ENCODE measurements at regions not wholly inside any gene's neighbourhood (a gene's known extent, or its start where the extent isn't known, plus 50 kb on each side); places are given as distances from the start of the nearest gene placed in this dataset.
A peak's percentile ranks its signal among the peaks of the same experiment; 100 is the strongest.
"Not testable (repeated sequence)": the region's sequence is repeated elsewhere in the genome, so short reads cannot be mapped to it uniquely, and the experiment has no call there.

DNA sequence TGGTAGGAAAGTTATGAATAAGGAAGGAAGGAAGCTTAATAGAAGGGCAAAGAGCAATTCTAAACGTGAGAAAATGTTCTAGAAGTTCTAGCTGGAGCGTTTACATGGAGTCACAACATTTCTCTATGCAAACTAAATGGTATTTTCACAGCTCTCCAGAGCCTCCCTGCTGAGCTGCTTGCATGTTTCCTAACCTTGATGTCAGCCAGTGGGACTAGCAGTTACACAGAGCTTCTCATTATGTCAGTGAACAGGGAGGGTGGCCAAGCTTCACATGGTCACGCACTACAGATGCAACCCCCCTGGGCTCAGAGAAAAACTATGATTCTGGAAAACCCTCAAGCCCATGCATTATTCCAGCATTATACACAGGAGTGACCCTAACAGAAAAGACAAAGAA, 153.4 kb upstream of the CCDC150 start:
- no peak for DNase-seq (ENCODE audit: low read depth)

DNA sequence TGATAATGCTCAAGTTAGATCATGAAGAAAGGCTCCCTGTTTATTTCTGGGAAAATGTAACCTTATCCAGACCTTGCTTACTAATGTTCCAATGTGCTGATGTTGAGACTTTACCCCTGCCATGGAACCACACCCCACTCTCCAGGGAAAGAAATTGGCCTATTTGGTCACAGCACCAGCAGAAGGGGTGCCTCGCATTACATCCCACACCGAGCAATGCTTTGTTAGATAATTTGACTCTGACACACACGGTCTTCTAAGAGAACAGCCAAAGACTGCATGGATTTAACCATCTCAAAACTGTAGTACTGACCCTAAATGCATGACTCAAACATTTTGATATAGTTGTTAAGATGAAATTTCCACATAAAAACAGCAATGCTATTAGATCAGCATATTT, 152.1 kb upstream of the CCDC150 start:
- DNase-seq (ENCODE audit: low read depth), result no peak

- no peak for DNase-seq (ENCODE audit: low read depth)
Observed at GRCh38 chr2:196489371-196489770, 150.1 kb upstream of the CCDC150 start.

DNA sequence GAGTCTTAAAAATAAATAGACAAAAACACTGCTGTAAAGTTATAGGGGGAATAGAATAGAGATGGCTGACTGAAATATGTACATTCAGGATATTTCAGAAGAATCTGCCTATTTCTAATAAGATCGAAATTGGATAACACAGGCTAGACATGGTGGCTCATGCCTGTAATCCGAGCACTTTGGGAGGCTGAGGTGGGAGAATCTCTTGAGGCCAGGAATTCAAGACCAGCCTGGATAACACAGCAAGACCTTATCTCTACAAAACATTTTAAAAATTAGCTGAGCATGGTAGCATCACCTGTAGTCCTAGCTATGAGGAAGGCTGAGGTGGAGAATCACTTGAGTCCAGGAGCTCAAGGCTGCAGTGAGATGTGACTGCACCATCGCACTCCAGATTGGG, 146.6 kb upstream of the CCDC150 start:
- no peak for DNase-seq (ENCODE audit: low read depth)

DNA sequence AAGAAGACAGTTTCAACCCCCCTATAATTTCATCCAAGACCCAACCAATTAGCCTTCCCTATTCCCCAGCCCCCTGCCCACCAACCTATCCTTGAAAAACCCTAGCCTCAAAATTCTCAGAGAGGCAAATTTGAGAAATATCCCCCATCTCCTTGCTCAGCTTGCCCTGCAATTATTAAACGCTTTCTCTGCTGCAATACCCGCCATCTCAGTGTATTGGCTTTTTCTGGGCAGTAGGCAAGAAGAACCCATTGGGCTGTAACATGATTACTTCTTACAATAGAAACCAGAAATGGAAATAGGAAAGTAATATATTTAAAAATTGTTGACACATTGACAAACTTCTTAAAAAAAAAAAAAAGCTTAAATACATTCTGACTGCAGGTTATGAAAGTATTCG, 140.6 kb upstream of the CCDC150 start:
- no peak for DNase-seq (ENCODE audit: low read depth)

GRCh38 chr2:196499686-196500085, 139.8 kb upstream of the CCDC150 start:
- no peak for DNase-seq (ENCODE audit: low read depth)

- DNase-seq (ENCODE audit: low read depth), result peak; percentile 38
Observed at GRCh38 chr2:196500686-196501431, 138.7 kb upstream of the CCDC150 start.

DNA sequence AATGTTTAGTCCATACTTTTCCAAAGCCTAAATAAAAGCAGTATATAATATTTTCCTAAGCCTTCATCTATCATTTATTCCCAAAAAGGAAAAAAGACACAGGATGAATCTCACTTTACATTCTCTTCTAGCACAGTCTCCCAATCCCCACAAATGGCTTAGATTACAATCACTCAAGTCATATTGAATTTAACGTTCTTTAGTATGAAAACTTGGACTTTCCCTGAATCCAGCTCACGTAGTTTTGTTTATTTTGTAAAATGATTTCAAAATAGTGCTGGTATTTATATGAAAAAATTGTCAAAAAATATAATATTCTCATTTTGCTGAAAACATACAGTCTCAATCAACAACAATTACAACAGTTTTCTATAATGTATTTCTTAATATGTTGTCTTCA, 137.7 kb upstream of the CCDC150 start:
- no peak for DNase-seq (ENCODE audit: low read depth)

DNA sequence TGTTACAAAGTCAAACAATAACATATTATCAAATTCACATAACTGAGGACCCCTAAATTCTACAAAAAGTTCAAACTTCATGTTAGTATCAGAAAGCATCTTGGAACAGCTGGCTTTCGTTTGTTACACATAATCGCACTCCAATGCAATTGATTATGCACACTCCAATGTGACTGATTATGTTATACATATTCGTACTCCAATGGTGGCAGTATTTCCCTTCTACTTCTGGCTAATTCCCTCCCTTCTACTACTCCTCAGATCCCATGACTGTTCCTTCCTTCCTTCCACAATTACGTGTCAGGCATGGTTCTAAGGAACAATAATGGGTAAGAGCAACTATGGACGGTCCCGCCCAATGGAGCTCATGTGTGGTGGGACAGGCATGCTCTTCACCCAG, 137.1 kb upstream of the CCDC150 start:
- DNase-seq (ENCODE audit: low read depth), result no peak

DNA sequence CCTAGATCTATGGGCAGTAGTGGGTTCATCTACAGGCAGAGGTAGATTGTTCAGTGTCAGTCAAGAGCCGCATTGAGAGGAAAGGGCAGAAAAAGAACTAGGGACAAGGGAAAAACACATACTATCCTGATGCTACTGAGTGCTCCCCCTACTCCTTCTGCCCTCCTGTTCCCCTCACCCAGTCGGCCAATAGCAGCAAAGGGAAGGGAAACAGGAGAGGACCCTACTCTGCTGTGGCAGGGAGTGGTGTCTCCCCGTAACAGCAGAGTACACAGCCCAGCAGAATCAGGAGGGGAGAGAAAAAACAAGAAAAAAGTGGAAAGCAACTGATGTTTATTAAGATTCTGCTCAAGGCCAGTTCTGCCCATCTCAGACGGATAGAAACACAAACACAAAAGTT, 136.1 kb upstream of the CCDC150 start:
- DNase-seq (ENCODE audit: low read depth), result no peak

DNA sequence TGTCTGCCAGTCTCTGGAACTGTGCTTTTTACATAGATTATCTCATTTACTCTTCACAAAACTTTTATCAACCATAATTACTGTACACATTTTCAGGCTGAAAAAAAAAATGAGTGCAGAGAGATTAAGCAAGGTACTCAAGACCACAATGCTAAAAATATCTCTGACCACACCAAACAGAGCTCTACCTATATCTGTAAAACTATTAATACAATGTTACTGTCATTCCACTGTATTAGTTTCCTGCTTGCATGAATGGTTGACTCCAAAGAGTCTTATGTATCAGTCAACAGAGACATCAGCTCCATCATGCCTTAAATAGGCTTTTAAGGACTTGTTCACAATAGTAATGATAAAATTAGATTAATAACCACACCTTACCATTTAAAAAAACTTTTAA, 134.7 kb upstream of the CCDC150 start:
- no peak for DNase-seq (ENCODE audit: low read depth)

DNA sequence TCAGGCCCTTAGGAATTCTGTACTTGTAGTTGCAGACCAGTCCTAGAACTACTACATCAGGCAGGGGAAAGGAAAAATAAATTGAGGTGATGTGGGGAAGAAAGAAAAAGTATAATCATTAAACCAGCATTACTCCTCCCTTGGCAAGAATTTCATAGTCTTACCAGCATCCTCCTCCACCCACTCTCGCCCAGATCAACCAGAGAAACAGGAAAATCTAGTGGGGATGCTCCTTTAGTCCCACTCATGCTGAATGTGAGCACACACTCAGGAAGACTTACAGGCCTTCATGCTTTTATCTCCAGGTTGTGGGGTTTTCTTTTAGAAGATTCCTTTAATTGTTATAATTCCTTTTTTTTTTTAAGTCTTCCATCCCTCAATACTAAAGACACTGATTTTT, 129.3 kb upstream of the CCDC150 start:
- no peak for DNase-seq (ENCODE audit: low read depth)

DNA sequence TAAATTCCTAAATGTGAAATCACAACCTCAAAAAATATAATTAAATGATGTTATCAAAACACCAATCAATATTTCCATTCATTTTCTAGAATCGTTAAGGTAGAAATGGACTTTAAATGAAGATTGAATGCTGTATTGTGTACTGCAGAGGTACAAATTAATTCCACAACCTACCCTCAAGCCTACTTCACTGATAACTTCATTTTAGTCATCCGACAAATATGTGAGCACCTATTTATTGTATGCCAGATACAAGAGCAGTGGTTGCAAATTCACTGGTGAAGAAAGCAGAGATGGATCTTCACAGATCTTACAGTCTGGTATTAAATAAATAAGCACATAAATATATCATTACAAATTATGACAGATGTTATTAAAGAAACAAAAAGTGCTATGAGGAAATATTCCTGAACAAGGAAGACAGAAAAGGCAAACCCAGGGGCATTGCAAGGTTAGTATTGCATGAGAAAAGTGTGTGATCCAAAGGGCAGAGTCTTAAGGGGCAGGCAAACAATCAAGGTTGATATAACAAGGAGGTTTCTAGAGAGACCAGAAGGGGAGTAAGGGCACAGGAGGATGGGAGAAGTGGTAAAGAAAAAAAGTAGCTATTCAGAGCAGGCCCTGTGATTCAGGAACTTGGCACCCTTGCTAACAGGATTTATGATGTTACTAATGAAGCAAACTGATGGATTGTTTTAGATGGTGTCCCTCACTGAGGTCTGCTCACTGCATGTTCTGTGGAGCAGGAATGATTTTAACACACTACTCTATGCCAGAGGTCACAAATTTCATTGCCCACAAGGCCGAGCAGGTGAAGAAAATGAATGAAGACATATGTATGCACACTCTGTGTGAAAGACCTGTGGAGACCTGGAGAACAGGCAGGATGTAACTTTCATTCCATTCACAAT, 128.0 kb upstream of the CCDC150 start:
- DNase-seq (ENCODE audit: low read depth), result no peak

DNA sequence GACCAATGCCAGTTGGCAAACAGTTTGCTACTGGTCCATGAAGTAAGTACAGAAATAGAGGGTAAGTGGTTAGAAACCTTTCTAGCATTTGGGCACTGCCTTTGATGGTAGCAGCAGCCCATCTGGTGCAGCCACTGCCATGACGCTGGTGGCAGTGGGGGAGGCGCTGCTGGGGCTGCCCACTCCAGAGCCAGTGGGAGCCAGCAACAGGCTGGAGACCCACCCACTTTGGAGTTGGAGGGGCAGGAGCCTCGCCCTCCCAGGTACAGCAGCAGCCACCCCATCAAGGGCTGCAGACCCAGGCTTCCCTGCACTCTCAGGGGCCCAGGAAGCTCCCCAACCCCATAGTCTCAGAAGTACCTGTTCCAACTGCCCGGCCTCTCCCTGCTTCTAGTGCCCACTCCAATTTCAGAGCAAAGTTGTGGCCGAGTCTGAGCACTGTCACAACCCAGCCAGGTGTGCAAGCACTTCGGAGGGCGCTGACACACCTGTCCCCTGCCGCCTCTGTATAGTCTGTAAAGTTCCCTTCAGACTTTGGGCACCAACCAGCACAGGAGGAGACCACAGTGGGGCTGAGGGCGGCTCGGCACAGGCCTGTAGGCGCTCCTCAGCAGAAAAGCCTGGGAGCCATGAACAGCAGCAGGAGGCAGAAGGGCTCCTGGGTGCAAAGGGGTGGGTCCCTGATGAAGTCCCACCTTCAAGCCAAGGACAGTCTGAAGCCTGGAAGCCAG, 125.6 kb upstream of the CCDC150 start:
- no peak for DNase-seq (ENCODE audit: low read depth)

DNA sequence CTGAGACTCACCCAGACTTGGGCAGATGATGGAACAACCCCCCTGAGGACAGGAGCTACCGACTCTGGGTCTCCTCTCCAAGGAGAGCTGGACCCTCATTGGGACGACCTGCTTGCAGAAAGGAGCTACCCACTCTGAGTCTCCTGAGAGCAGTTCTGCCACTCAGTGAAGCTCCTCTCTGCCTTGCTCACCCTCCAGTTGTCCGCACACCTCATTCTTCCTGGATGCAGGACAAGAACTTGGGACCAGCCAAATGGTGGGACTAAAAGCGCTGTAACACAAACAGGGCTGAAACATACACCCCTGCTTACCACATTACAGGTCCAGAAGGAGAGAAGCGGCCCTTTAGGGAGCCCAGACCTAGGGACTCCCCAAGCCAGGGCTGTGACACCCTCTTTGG, 124.9 kb upstream of the CCDC150 start:
- DNase-seq (ENCODE audit: low read depth), result no peak

GRCh38 chr2:196515051-196515450, 124.5 kb upstream of the CCDC150 start:
- DNase-seq (ENCODE audit: low read depth), result no peak

DNA sequence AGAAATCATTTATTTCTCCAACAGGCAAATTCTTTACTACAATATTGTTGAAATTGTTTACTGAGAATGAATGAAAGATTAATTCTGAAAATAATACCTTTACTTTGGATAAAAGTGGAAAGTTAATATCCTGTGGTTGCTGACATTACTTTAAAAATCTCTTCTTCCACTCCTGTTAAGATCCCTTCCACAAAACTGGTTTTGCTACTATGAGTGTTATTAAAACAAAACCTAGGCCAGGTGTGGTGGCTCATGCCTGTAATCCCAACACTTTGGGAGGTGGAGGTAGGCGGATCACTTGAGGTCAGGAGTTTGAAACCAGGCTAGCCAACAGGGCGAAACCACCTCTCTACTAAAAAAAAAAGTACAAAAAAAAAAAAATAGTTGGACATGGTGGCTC, 123.9 kb upstream of the CCDC150 start:
- no peak for DNase-seq (ENCODE audit: low read depth)

DNA sequence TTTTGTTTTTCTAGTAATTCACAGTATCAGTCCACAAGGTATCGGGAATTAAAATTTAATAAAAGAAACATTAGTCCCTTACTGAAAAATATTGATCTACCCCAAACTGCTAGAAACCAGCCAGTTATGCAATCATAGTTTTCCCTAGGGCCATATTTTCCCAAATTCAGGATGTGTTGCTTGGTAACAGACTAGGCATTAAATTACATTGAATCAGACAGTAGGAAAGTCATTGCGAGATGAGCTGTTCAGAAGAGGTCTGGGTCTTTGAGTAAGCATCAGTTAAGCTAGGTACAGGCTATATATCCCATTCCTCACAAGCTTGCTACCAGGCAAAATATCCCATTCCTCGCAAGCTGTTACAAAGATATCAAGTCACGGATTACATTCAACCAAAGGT, 123.0 kb upstream of the CCDC150 start:
- DNase-seq (ENCODE audit: low read depth), result peak; percentile 19

GRCh38 chr2:196520605-196521004, 118.9 kb upstream of the CCDC150 start:
- no peak for DNase-seq (ENCODE audit: low read depth)

DNA sequence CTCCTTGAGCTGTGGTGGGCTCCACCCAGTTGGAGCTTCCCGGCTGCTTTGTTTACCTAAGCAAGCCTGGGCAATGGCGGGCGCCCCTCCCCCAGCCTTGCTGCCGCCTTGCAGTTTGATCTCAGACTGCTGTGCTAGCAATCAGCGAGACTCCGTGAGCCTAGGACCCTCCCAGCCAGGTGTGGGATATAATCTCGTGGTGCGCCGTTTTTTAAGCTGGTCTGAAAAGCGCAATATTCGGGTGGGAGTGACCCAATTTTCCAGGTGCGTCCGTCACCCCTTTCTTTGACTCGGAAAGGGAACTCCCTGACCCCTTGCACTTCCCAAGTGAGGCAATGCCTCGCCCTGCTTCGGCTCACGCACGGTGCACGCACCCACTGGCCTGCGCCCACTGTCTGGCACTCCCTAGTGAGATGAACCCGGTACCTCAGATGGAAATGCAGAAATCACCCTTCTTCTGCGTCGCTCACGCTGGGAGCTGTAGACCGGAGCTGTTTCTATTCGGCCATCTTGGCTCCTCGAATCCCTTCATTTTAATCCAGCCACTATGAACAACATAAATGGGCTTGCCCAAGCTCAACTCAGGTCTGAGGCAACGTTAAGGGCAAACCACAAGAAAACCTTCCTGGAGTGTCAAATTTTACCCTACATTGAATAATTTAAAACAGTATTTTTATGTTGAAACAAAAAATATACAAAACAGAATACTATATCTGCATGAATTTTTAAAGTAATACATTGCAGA, 112.4 kb upstream of the CCDC150 start:
- not testable (repeated sequence) for DNase-seq (ENCODE audit: low read depth)

- DNase-seq (ENCODE audit: low read depth), result no peak
Observed at GRCh38 chr2:196528486-196529223, 110.9 kb upstream of the CCDC150 start.

Data from Daoy (cell line).